ENCODE measurements at regions not wholly inside any gene's neighbourhood (a gene's known extent, or its start where the extent isn't known, plus 50 kb on each side); places are given as distances from the start of the nearest gene placed in this dataset.

GRCh38 chr3:24986612-24987011 is 441.5 kb upstream of the RARB start:
- Histone ChIP-seq H3K9me3 (ENCODE audit: control insufficient read depth, insufficient read depth, low read depth, low read length) (no peaks in the 10 kb centered on the region), H3K27me3 (ENCODE audit: control insufficient read depth, insufficient read depth, low read length) (no peaks in the 10 kb centered on the region), H3K27ac (ENCODE audit: low read length) (no peak overlapping the region), H3K36me3 (ENCODE audit: control insufficient read depth, insufficient read depth, low read length) (no peaks in the 10 kb centered on the region), H3K4me1 (ENCODE audit: control insufficient read depth, insufficient read depth, low read length) (no peaks in the 10 kb centered on the region), H3K4me3 (ENCODE audit: low read depth in 2 of 2, low read length in 2 of 2) (no peak overlapping the region)
- POLR2A ChIA-PET, result no interaction called here
- BruUV-seq (replicated peaks), result no TSS peak
- in situ Hi-C loops (cut with HindIII; ENCODE audit: low pct_unique_long_range_greater_than_20kb, low sequenced_read_pairs) (no loop called here), intact Hi-C loops (cut with micrococcal nuclease; ENCODE audit: unreplicated experiment) (no loop called here)
- CTCF ChIA-PET, result no interaction called here
- TF ChIP-seq, protein P1, sequence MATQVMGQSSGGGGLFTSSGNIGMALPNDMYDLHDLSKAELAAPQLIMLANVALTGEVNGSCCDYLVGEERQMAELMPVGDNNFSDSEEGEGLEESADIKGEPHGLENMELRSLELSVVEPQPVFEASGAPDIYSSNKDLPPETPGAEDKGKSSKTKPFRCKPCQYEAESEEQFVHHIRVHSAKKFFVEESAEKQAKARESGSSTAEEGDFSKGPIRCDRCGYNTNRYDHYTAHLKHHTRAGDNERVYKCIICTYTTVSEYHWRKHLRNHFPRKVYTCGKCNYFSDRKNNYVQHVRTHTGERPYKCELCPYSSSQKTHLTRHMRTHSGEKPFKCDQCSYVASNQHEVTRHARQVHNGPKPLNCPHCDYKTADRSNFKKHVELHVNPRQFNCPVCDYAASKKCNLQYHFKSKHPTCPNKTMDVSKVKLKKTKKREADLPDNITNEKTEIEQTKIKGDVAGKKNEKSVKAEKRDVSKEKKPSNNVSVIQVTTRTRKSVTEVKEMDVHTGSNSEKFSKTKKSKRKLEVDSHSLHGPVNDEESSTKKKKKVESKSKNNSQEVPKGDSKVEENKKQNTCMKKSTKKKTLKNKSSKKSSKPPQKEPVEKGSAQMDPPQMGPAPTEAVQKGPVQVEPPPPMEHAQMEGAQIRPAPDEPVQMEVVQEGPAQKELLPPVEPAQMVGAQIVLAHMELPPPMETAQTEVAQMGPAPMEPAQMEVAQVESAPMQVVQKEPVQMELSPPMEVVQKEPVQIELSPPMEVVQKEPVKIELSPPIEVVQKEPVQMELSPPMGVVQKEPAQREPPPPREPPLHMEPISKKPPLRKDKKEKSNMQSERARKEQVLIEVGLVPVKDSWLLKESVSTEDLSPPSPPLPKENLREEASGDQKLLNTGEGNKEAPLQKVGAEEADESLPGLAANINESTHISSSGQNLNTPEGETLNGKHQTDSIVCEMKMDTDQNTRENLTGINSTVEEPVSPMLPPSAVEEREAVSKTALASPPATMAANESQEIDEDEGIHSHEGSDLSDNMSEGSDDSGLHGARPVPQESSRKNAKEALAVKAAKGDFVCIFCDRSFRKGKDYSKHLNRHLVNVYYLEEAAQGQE (IDR thresholded peaks at IDR 0.05; ENCODE audit: insufficient read depth in 1 of 2, low read depth in 2 of 2, low read length in 1 of 2), result no peak
- TF ChIP-seq SIN3A (IDR thresholded peaks at IDR 0.05; ENCODE audit: borderline replicate concordance, insufficient read depth, low read depth, low read length) (no peak), TCF7L2 (IDR thresholded peaks at IDR 0.05; ENCODE audit: low read depth, low read length) (no peak), POLR2AphosphoS5 (IDR thresholded peaks at IDR 0.05; ENCODE audit: low read depth, low read length) (no peak)
- TF ChIP-seq, protein P2, sequence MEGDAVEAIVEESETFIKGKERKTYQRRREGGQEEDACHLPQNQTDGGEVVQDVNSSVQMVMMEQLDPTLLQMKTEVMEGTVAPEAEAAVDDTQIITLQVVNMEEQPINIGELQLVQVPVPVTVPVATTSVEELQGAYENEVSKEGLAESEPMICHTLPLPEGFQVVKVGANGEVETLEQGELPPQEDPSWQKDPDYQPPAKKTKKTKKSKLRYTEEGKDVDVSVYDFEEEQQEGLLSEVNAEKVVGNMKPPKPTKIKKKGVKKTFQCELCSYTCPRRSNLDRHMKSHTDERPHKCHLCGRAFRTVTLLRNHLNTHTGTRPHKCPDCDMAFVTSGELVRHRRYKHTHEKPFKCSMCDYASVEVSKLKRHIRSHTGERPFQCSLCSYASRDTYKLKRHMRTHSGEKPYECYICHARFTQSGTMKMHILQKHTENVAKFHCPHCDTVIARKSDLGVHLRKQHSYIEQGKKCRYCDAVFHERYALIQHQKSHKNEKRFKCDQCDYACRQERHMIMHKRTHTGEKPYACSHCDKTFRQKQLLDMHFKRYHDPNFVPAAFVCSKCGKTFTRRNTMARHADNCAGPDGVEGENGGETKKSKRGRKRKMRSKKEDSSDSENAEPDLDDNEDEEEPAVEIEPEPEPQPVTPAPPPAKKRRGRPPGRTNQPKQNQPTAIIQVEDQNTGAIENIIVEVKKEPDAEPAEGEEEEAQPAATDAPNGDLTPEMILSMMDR (IDR thresholded peaks at IDR 0.05), result no peak
- no peak for ATAC-seq
- no peak for DNase-seq (ENCODE audit: low read depth, low spot score)

- intact Hi-C loops (cut with micrococcal nuclease; ENCODE audit: unreplicated experiment), result no loop called here
- TF ChIP-seq SIN3A (IDR thresholded peaks at IDR 0.05; ENCODE audit: borderline replicate concordance, insufficient read depth, low read depth, low read length) (no peak), TCF7L2 (IDR thresholded peaks at IDR 0.05; ENCODE audit: low read depth, low read length) (no peak), POLR2AphosphoS5 (IDR thresholded peaks at IDR 0.05; ENCODE audit: low read depth, low read length) (no peak)
- TF ChIP-seq, protein P1 (IDR thresholded peaks at IDR 0.05; ENCODE audit: insufficient read depth in 1 of 2, low read depth in 2 of 2, low read length in 1 of 2), result no peak
- in situ Hi-C loops (cut with HindIII; ENCODE audit: low pct_unique_long_range_greater_than_20kb, low sequenced_read_pairs), result no loop called here
- ChIA-PET POLR2A (no interaction called here), CTCF (no interaction called here)
- DNase-seq (ENCODE audit: low read depth, low spot score) (no peak), ATAC-seq (no peak)
- Histone ChIP-seq H3K9me3 (ENCODE audit: control insufficient read depth, insufficient read depth, low read depth, low read length) (no peaks in the 10 kb centered on the region), H3K36me3 (ENCODE audit: control insufficient read depth, insufficient read depth, low read length) (no peaks in the 10 kb centered on the region), H3K4me3 (ENCODE audit: low read depth in 2 of 2, low read length in 2 of 2) (no peak overlapping the region), H3K27ac (ENCODE audit: low read length) (no peak overlapping the region), H3K4me1 (ENCODE audit: control insufficient read depth, insufficient read depth, low read length) (no peaks in the 10 kb centered on the region), H3K27me3 (ENCODE audit: control insufficient read depth, insufficient read depth, low read length) (no peaks in the 10 kb centered on the region)
- BruUV-seq (replicated peaks), result no TSS peak
Observed at GRCh38 chr3:24999357-24999756, 428.7 kb upstream of the RARB start.
